ENCODE measurements at regions not wholly inside any gene's neighbourhood (a gene's known extent, or its start where the extent isn't known, plus 50 kb on each side); places are given as distances from the start of the nearest gene placed in this dataset.

DNA sequence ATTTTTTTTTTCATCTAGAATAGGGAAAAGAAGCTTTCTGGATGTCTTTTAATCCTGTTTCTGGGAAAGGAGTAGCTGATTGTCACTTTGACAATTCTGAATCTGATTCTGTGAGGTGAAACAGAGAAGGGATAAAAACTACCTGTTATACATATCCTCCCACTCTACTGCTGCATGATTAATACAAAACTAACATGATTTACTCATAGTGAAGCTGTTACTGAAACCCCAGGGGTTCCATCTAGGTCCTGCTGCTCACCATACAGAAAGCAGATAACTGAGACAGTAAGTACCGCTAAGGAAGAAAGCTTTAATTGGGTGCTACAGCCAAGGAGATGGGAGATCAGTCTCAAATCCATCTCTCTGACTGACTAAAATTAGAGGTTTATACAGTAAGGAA, 610.9 kb upstream of the ALCAM start:
- TF ChIP-seq, protein P1, sequence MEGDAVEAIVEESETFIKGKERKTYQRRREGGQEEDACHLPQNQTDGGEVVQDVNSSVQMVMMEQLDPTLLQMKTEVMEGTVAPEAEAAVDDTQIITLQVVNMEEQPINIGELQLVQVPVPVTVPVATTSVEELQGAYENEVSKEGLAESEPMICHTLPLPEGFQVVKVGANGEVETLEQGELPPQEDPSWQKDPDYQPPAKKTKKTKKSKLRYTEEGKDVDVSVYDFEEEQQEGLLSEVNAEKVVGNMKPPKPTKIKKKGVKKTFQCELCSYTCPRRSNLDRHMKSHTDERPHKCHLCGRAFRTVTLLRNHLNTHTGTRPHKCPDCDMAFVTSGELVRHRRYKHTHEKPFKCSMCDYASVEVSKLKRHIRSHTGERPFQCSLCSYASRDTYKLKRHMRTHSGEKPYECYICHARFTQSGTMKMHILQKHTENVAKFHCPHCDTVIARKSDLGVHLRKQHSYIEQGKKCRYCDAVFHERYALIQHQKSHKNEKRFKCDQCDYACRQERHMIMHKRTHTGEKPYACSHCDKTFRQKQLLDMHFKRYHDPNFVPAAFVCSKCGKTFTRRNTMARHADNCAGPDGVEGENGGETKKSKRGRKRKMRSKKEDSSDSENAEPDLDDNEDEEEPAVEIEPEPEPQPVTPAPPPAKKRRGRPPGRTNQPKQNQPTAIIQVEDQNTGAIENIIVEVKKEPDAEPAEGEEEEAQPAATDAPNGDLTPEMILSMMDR (IDR thresholded peaks at IDR 0.05) = no peak
- no peak for TF ChIP-seq POLR2A (IDR thresholded peaks at IDR 0.05)

All from body of pancreas (tissue), 4 donors.